T-helper 2 cell treated with Interferon-gamma antibody and Interleukin-4, amounts not matched to agents 100 ng/mL and 5 ng/mL, for 36 hours (primary cell): ENCODE measurements at regions not wholly inside any gene's neighbourhood (a gene's known extent, or its start where the extent isn't known, plus 50 kb on each side); places are given as distances from the start of the nearest gene placed in this dataset.

Experiments used
- intact Hi-C: fragments of 100-400 bp; cut with micrococcal nuclease; formaldehyde crosslinking; loops from one replicate; pipeline ENCODE4 v1.15.1; 2023

GRCh38 chr2:204176306-204176705 is 239.7 kb downstream of the ICOS start:
- intact Hi-C loops = loop anchor here (5.0 kb wide), 1 partner anchor 694 kb away; no protein-coding TSS in a partner anchor

- intact Hi-C loops = loop anchor here (5.0 kb wide), 1 partner anchor 695 kb away; no protein-coding TSS in a partner anchor
These were observed 240.9 kb downstream of the ICOS start for GRCh38 chr2:204177251-204177976.

- intact Hi-C loops = loop anchor here (1.0 to 5.0 kb wide), 5 partner anchors 33 to 696 kb away; no protein-coding TSS in a partner anchor
These were observed 241.5 kb downstream of the ICOS start for GRCh38 chr2:204177977-204178522.

- intact Hi-C loops = no loop called here
These were observed 244.1 kb downstream of the ICOS start for GRCh38 chr2:204180649-204181048.

GRCh38 chr2:204183608-204184007 is 247.0 kb downstream of the ICOS start:
- intact Hi-C loops = no loop called here

- intact Hi-C loops = no loop called here
These were observed 247.7 kb downstream of the ICOS start for GRCh38 chr2:204184226-204184625.

GRCh38 chr2:204187229-204188083 is 250.9 kb downstream of the ICOS start:
- intact Hi-C loops = no loop called here

- intact Hi-C loops = no loop called here
These were observed 255.0 kb downstream of the ICOS start for GRCh38 chr2:204191574-204191973.

- intact Hi-C loops = no loop called here
These were observed 258.9 kb downstream of the ICOS start for GRCh38 chr2:204195498-204195897.

GRCh38 chr2:204197336-204198005 is 260.9 kb downstream of the ICOS start:
- intact Hi-C loops = no loop called here

GRCh38 chr2:204199357-204199756 is 262.8 kb downstream of the ICOS start:
- intact Hi-C loops = no loop called here

- intact Hi-C loops = no loop called here
These were observed 264.9 kb downstream of the ICOS start for GRCh38 chr2:204201507-204201906.

- intact Hi-C loops = no loop called here
These were observed 265.7 kb downstream of the ICOS start for GRCh38 chr2:204202253-204202652.

GRCh38 chr2:204203704-204204103 is 267.1 kb downstream of the ICOS start:
- intact Hi-C loops = no loop called here

GRCh38 chr2:204205082-204205481 is 268.5 kb downstream of the ICOS start:
- intact Hi-C loops = no loop called here

GRCh38 chr2:204205538-204205937 is 269.0 kb downstream of the ICOS start:
- intact Hi-C loops = no loop called here

- intact Hi-C loops = no loop called here
These were observed 271.3 kb downstream of the ICOS start for GRCh38 chr2:204207866-204208265.

- intact Hi-C loops = no loop called here
These were observed 277.0 kb downstream of the ICOS start for GRCh38 chr2:204213588-204213987.

GRCh38 chr2:204218040-204218439 is 281.5 kb downstream of the ICOS start:
- intact Hi-C loops = no loop called here

GRCh38 chr2:204219196-204219595 is 282.6 kb downstream of the ICOS start:
- intact Hi-C loops = no loop called here

GRCh38 chr2:204220896-204221295 is 284.3 kb downstream of the ICOS start:
- intact Hi-C loops = no loop called here

- intact Hi-C loops = no loop called here
These were observed 286.5 kb downstream of the ICOS start for GRCh38 chr2:204223046-204223445.
